Mesodermal cell (in vitro differentiated cells): ENCODE measurements at regions not wholly inside any gene's neighbourhood (a gene's known extent, or its start where the extent isn't known, plus 50 kb on each side); places are given as distances from the start of the nearest gene placed in this dataset.

ENCODE experiments used
- H3K27ac ChIP-seq: 2 replicates; pipeline ENCODE4 v1.7.0; 2013; ENCODE audit warnings: mild to moderate bottlenecking, low read depth, low read length, moderate library complexity; ENCODE audit not compliant: severe bottlenecking
- H3K36me3 ChIP-seq: 2 replicates; pipeline ENCODE4 v1.7.1; 2013; ENCODE audit warnings: mild to moderate bottlenecking, low read length, moderate library complexity; ENCODE audit not compliant: control insufficient read depth, insufficient read depth
- H3K4me1 ChIP-seq: one replicate; pipeline ENCODE4 v1.7.1; 2013; ENCODE audit warnings: mild to moderate bottlenecking, low read length; ENCODE audit not compliant: insufficient read depth, control insufficient read depth, poor library complexity, severe bottlenecking
- H3K4me3 ChIP-seq: 2 replicates; pipeline ENCODE4 v1.7.0; 2013; ENCODE audit warnings: low read length, control low read depth, mild to moderate bottlenecking; ENCODE audit not compliant: insufficient read depth, poor library complexity, severe bottlenecking; ENCODE audit errors: extremely low read depth
- H3K9me3 ChIP-seq: 2 replicates; pipeline ENCODE4 v1.7.1; 2013; ENCODE audit warnings: mild to moderate bottlenecking, low read length, moderate library complexity; ENCODE audit not compliant: control insufficient read depth
- WGBS, 2 experiments: methylation state at CpG; one replicate each; pipeline ENCODE4 v1.1.5; 2013; ENCODE audit warnings: missing lambda C conversion rate in 2 of 2; ENCODE audit not compliant: insufficient coverage in 2 of 2; 5-methylcytosine and 5-hydroxymethylcytosine counted together

DNA sequence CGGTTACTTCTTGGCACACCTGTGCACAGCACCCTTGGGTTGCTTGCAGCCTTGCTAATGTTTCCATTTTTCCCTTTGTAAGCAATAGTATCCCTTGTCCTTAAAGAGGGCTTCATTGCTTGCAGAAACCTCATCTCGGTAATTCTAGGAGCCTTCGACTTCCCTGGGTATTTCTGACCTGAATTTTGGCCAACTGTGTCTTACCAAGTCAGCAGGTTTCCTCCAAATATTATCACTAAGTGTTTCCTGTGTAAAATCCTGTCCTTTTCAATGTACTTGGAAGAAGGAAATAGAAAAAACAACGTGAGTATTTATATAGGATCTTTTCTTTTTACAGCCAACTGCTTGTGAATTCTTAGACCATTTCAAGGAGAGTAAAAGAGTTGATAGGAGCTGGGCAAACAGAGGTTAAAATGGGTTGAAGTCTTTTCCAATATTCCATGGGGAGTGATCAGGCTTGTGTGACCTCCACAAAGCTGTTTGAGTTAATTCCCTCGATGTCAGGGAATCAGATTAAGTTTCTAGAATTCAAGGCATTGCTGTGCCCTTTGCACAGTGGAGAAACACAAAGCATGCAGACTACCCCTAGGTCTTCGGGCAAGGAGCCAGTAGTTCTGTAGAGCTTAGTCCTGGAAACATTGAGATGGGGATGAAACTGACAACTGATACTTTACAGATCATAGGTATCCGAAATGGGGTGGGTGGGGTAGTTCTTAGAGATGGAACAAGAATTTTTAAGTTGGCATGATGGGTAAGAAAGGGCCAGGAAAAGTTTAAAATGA is 209.9 kb downstream of the CPE start:
- Histone ChIP-seq H3K27ac (no peak overlapping the region), H3K4me3 (no peak overlapping the region), H3K4me1 (no peaks in the 10 kb centered on the region), H3K9me3 (no peaks in the 10 kb centered on the region), H3K36me3 (no peaks in the 10 kb centered on the region)
- WGBS, 2 experiments: 88 to 89% methylated on average over 6 of the region's 7 CpGs

- 90 to 96% methylated on average over 1 to 2 of the region's 2 CpGs for WGBS, 2 experiments
- H3K4me3 ChIP-seq: no peak overlapping the region
- H3K27ac ChIP-seq: no peak overlapping the region
- no peaks in the 10 kb centered on the region for H3K36me3 ChIP-seq
- no peaks in the 10 kb centered on the region for H3K9me3 ChIP-seq
- no peaks in the 10 kb centered on the region for H3K4me1 ChIP-seq
Measured at GRCh38 chr4:165592386-165592785, 213.6 kb downstream of the CPE start.

- Histone ChIP-seq H3K36me3 (no peaks in the 10 kb centered on the region), H3K9me3 (no peaks in the 10 kb centered on the region), H3K4me3 (no peak overlapping the region), H3K27ac (no peak overlapping the region), H3K4me1 (no peaks in the 10 kb centered on the region)
- WGBS, 2 experiments: 82 to 87% methylated on average over 2 to 3 of the region's 3 CpGs
Measured at GRCh38 chr4:165597581-165598480, 219.0 kb downstream of the CPE start.

GRCh38 chr4:165600959-165601683 is 222.3 kb downstream of the CPE start:
- Histone ChIP-seq H3K4me3 (no peak overlapping the region), H3K27ac (peak overlapping the region; percentile 39), H3K4me1 (no peaks in the 10 kb centered on the region), H3K9me3 (no peaks in the 10 kb centered on the region), H3K36me3 (no peaks in the 10 kb centered on the region)
- WGBS, 2 experiments: 78 to 88% methylated on average over 3 to 4 of the region's 4 CpGs

- Histone ChIP-seq H3K9me3 (no peaks in the 10 kb centered on the region), H3K4me3 (no peak overlapping the region), H3K4me1 (no peaks in the 10 kb centered on the region), H3K36me3 (no peaks in the 10 kb centered on the region), H3K27ac (no peak overlapping the region)
- WGBS, 2 experiments: 93 to 100% methylated on average over 1 of the region's 4 CpGs
Measured at GRCh38 chr4:165602621-165603020, 223.8 kb downstream of the CPE start.

DNA sequence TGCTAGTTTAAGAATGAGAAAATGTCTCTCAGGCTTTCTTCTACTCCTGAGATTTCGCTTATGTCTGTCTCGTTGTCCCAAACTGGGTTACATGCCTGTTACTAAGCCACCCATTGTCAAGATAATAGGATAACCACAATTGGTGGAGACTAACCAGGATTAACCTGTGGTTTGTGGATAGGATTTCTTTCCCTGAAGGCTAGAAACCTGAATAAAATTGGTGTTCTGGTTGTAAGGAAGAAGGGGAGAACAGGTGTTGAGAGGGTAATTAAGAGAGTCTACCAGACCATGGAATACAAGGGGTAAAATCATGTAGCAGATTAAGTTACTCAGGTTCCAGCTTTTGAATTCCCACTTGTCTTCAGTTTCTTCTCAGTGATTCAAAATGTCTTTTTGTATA is 225.4 kb downstream of the CPE start:
- Histone ChIP-seq H3K36me3 (no peaks in the 10 kb centered on the region), H3K9me3 (no peaks in the 10 kb centered on the region), H3K4me1 (no peaks in the 10 kb centered on the region), H3K27ac (no peak overlapping the region), H3K4me3 (no peak overlapping the region)
- no CpG with 5 or more reads among the region's 2 CpGs for WGBS, 2 experiments

DNA sequence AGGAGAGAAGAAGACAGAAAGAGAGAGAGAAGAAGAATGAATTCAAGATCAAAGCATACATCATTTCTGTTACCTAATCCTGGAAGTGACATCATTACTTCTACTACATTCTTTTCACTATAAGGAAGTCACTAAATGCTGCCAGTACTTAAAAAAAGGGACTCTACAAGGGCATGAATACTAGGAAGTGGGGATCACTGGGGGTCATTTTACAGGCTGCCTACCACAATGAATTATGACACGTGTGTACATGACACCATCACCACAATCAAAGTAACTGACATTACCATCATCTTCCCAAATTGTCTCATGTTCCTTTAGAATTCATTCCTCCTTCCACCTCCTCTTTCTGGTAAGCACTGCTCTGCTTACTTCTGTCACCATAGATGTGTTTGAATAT is 227.0 kb downstream of the CPE start:
- Histone ChIP-seq H3K4me3 (no peak overlapping the region), H3K36me3 (no peaks in the 10 kb centered on the region), H3K27ac (no peak overlapping the region), H3K9me3 (no peaks in the 10 kb centered on the region), H3K4me1 (no peaks in the 10 kb centered on the region)
- WGBS, 2 experiments: 83% methylated on average over 1 of the region's 1 CpG; no CpG with 5 or more reads in 1 of the 2 experiments

DNA sequence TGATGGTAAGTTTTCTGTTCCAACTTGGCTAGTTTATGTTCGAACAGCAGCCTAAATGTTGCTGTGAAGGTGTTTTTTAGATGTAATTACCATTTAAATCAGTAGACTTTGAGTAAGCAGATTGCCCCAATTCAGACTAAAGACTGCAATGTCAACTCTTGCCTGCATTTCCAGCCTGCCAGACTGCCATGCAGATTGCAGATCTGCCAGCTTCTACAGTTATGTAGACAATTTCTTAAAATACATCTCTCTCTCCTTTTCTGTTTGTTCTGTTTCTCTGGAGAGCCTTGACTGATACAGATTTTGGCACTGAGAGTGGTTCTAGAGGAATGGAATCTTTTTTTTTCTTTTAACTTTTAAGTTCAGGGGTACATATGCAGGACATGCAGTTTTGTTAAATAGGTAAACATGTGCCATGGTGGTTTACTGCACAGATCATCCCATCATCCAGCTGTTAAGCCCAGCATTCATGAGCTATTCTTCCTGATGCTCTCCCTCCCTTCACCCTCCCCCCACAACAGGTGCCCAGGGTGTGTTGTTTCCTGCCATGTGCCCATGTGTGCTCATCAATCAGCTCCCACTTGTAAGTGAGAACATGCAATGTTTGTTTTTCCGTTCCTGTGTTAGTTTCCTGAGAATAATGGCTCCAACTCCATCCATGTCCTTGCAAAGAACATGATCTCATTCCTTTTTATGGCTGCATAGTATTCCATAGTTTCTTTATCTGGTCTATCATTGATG is 227.8 kb downstream of the CPE start:
- H3K4me3 ChIP-seq: no peak overlapping the region
- H3K4me1 ChIP-seq: no peaks in the 10 kb centered on the region
- WGBS, 2 experiments: 40 to 52% methylated on average over 1 to 2 of the region's 2 CpGs
- no peaks in the 10 kb centered on the region for H3K36me3 ChIP-seq
- H3K9me3 ChIP-seq: no peaks in the 10 kb centered on the region
- no peak overlapping the region for H3K27ac ChIP-seq

GRCh38 chr4:165609653-165610052 is 230.8 kb downstream of the CPE start:
- Histone ChIP-seq H3K36me3 (no peaks in the 10 kb centered on the region), H3K4me3 (no peak overlapping the region), H3K9me3 (no peaks in the 10 kb centered on the region), H3K4me1 (no peaks in the 10 kb centered on the region), H3K27ac (no peak overlapping the region)
- 49 to 67% methylated on average over 2 of the region's 2 CpGs for WGBS, 2 experiments
